LoVo (cell line): ENCODE measurements at regions not wholly inside any gene's neighbourhood (a gene's known extent, or its start where the extent isn't known, plus 50 kb on each side); places are given as distances from the start of the nearest gene placed in this dataset.
"Not testable (repeated sequence)": the region's sequence is repeated elsewhere in the genome, so short reads cannot be mapped to it uniquely, and the experiment has no call there.

Source experiments
- DNase-seq: peaks from one replicate; pipeline ENCODE4 v3.0.0-alpha.2; 2016; ENCODE audit warnings: low spot score

DNA sequence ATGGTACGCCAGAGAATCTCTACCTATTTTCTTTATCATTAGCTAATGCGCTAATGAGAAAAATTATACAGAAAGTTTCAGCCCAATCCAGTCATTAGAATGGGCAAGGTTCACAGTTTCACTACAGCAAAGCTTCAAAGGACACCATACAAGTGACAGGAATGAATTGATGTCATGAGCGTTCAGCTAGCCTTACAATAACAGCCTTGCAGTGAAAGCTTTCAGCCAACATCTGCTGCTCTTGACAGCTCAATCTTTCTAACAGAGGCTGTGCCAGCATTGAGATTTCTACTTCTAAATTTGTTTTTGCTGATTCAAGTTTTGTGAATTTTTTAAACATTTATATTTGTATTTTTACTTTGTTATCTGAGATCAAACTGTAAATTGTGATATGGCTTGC, 302.4 kb upstream of the FAM174A start:
- DNase-seq: no peak

DNA sequence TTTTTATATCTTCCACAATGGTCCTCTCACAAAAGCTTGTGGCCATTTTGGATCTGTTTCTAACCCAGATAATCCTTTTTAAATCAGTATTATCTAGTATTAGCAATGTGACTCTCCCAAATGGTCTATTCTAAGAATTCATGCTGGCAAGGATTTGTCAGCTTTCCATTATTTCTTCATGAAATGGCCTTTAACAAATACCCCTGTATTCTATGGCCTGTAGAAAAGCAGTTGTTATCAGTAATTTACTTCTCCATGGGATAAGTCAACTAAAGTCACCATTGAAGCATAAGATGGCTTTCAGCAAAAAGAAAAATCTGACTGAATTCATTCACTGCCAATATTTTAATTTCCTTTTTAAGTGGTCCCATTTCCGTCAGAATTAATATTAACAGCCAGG, 346.4 kb upstream of the FAM174A start:
- no peak for DNase-seq

DNA sequence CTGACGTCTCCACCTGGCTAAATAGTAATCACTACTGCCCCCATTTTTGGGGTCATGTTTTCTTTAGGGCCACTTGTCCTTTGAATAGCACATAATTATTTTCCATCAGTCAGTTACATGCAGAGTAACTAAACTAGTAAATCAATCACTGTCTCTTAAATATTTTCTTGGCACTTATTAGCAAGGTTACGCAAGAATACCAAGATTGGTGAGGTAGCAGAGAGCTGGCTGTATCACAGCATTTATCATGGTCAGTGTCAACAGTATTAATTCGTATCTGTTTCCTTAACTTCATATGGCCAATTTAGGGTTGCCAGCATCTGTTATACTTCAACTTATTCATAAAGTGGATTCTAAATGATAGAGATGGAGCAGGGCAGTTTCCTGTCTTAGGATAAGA, 346.8 kb upstream of the FAM174A start:
- no peak for DNase-seq

DNA sequence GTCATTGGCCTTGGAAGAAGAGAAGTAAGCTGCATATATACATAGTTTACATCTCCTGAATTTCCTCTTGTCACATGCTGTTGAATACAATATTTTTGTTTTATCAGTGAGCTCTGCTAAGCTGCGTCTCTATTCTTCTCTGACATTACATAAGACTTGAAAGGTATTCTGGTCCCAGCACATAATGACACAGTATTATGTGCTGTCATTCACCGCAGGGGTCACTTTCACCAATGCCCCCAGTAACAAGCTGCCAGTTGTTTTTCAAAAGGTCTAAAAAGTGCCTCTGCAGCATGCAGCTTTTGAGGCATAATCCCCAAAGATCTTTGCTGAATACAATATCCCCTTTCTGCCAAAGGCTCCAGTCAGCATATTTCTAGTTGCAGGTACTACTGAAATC, 349.0 kb upstream of the FAM174A start:
- DNase-seq: no peak

DNA sequence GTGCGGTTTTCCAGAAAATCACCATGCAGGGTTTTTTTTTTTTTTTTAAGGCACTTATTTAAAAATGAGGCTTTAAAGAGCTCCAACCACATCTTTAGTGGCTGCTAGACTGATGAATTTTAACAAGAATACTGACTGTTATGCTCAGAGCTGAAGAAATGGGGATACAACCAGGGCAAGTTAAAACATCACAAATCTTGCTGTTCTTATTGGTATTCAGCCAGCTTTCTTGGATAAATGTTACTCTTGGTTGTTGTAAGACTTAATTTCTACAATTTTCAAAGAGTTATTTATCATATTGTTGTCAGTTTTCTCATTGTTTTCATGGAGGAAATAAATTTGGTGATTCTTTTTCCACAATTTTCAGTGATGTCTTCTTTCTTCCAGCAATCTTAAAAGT, 352.8 kb upstream of the FAM174A start:
- no peak for DNase-seq

DNA sequence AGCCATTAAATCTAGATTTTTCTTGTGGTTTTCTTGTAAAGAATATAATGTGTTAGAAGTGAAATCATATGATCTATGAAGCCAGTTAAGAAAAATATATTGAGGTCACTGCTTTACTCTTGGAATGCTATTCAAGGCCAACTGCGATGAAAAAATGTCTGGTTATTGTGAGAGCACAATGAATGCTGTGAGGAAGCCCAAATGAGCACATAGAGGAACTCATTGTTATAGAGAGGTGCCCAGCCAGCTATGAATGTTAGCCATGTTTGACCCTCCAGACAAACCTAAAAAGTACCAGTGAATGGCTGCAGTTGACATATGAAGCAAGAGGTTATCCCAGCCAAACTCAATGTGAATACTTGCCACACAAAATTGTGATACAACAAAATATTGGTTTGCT, 359.8 kb upstream of the FAM174A start:
- no peak for DNase-seq

DNA sequence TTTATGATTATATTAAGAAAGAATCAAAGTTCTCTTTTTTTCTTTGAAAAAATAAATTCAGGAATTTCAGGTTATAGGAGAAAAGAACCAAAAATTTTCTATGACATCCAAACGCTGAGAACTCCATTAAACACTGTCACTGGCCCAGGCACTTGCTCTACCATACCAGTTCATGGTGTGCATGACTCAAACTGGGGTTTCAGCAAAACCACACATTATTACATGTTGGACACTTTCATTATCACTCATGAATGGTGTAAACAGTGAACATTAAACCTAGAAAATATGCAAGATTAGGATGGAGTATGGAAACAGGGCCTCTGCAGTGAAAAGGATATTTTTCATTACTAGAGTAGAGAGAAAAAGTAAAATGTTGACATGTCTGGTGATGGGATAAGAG, 369.9 kb upstream of the FAM174A start:
- DNase-seq: no peak

DNA sequence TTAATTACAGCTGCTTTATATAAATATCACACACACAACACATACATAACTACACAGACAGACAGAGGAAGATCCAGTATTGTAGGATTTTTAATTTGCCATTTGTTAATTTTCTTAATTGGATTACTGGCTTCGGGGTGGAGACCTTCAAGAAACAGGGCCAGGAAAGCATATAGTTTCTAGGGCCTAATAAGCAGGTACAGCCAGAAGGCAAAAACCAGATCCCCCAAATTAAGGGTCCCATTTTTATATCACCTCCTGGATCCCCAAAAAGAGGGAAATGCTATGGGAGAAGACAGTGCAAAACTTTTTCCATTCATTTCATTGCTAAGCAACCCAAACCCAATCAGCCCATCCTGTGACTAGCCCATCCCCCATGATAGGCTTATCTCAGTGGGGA, 373.3 kb upstream of the FAM174A start:
- DNase-seq: no peak

DNA sequence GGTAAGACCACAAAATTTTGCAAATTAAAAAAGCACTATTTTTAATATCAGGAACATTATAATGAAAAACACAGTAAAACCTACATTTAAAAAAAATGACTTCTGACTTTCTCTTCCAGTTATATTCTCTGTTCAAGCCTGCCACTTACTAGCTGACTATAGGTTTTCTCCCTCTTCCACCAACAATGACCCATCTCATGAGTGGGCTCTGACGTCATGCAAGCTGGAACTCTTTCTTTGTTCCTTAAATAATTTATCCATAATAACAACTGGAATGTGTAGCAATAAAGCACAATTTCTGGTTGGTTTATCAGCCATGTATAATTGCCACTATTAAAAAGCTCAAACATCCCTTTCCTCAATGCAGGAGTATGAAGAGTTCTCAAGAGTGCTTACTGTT, 378.1 kb upstream of the FAM174A start:
- no peak for DNase-seq

DNA sequence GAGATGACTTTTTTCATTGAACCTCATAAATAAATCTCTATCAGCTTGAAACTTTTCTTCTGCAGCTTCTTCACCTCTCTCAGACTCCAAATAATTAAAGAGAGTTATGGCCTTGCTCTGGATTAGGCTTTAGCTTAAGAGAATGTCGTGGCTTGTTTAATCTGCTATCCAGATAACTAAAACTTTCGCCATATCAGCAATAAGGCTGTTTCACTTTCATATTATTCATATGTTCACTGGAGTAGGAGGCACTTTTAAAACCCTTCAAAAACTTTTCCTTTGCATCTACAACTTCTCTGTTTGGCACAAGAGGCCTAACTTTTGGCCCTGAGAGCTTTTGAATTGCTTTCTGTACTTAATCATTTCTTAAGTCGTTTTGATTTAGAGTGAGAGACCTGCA, 386.9 kb upstream of the FAM174A start:
- DNase-seq: no peak

DNA sequence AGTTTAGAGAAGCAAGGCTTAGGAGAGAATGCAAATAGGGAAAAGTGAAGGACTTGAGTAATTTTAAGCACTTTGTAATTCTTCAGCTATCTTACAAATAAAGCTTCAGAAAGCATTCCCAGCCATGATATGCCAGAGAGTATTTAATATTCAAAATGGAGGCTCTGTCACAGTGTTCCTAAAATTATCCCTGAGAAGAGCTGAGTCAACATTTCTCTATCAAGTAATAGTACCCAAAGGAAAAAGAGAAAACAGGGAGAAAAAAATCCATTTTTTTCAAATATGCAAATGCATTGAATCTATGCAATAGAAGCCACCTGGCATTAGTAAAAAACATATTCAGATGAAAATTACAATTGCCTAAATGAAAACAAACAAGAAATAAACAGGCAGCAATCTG, 392.6 kb upstream of the FAM174A start:
- no peak for DNase-seq

DNA sequence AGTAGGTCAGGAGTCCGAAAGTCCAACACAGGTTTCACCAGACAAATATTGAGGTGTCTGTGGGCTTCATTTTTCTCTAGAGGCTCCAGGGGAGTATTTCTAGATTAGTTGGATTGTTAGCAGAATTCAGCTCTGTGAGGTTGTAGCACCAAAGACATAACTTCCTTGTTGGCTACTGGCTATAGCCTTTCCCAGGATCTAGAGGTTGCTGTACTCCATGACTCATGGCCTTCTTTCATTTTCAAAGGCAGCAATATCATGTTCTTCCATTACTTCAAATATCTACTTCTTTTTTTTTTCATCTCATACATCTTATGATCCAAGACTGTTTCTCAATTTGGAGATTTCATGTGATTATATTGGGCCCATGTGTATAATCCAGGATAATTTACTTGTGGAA, 404.0 kb upstream of the FAM174A start:
- no peak for DNase-seq

DNA sequence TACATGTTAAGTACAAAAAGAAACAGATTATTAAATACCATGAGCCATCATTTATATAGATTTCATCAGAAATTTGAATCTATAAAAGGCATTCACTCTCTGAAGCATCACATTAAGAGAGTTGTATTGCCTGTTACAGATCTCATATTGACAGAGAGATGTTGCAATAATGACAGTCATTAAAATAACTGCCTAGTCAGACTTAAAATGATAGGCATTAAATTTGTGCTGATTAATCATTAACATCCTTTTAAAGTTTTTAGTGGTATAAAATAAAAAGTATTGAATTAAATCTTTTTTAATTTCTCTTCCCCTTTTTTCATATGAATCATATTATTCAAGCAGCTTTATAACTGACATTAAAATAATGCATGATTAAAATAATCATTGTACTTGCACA, 404.9 kb upstream of the FAM174A start:
- no peak for DNase-seq

DNA sequence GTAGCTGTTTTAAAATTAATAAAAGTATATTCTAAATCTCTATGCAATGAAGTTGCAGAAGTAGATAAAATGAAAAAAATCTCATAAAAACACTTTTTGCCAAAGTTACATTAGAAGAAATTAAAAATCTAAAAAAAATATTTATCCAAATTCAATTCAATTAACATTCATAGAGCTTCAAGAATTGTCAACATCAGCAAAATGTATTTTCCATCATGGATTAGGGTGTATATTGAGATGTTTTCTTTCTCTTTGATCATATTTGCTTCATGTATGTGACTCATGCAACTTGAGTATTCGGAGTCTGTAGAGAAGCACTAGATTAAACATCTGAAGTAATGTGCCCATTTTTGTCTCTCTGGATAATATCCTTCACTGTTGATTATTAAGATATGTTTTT, 415.3 kb upstream of the FAM174A start:
- no peak for DNase-seq

DNA sequence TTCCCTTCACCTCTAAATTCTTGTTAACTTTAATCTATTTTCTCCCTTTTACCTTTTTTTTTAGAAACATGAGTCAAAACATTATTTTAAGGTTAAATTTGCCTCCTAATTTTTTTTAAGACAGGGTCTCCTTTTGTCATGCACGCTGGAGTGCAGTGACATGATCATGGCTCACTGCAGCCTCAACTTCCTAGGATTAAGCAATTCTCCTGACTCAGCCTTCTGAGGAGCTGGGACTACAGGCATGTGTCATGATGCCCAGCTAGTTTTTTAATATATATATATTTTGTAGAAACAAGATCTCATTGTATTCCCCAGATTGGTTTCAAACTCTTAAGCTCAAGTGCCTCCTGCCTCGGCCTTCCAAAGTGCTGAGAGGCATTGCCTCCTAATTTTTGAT, 424.7 kb upstream of the FAM174A start:
- no peak for DNase-seq

DNA sequence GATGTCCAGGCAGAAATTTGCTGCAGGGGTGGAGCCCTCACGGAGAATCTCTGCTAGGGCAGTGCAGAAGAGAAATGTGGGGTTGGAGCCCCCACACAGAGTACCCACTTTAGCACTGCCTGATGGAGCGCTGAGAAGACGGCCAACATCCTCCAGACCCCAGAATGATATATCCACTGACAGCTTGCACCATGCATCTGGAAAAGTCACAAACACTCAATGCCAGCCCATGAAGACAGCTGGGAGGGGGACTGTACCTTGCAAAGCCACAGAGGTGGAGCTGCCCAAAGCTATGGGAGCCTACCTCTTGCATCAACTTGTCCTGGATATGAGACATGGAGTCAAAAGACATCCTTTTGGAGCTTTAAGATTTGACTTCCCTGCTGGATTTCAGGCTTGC, 426.3 kb upstream of the FAM174A start:
- DNase-seq: no peak

DNA sequence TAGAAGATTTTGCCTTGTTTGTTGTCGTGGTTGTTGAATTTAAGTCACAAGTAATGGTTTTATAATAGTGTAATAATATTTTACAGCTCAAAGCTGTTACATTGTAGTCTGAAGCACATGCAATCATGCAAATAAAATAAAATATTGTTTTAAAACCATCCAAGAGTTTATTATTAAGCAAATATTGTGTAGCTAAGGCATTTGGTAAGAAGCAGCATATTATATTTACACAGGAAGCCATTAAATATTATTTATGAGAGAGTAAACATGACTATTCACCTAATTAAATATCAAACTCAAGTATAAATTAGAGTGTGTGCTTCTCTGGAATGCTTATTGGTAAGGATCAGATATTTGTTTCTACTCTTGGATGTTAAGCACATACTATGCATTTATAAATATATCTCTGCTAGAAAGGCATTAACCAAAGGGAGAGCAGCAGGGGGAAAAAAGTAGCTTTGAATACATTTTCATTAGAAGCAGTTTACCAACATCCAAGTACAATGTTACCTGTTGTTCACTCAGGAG, 431.5 kb upstream of the FAM174A start:
- not testable (repeated sequence) for DNase-seq

DNA sequence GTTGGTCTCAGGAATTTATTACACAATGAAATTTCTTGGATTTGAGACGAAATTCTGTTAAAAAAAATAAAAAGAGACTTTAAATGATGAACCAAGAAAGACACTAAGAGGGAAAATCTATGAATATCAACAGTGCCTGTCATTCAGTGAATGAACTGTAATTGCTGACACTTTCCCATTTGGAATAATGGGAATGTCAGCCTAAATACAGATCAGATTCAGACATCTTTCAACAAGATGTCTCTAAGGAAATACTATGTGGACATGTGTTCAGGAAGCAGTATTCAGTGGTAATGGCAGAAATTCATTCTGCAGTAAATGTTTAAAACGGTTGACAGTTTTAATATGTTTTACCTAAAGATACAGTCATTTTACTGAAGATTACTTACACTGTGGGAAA, 433.7 kb upstream of the FAM174A start:
- DNase-seq: not testable (repeated sequence)

DNA sequence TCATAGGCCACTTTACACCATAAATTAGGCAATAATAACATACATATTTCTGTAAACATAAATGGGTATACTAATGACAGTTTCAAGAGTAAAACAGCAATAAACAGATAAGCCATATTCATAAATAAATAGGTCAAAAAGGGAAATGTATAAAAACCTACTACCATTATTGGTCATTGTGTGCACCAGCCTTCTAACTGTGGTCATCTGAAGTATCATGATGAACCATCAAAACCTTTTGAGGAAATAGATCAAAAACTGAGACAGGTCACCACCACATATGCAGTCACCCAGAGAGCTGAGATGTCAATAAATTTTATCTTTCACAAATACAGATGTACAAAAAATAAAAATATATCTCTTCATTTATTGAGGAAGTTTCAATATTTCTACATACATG, 438.8 kb upstream of the FAM174A start:
- not testable (repeated sequence) for DNase-seq

DNA sequence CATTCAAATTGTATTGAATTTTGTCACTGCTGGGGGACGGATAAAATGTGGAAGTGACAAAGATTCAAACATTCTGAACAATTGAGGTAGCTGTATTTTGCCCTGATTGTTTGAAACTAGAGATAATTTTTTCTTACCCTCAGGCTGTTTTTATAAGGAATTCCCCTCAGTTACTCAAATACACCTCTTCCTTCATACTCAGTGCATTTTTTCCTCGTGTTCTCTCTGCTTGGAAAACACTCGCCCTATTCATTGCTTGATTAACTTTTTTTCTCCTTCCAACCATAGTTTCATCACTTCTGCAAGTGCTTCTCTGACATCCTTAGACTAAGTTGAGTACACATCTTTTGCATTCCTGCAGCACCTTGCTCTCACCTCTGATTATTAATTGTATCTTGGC, 454.5 kb upstream of the FAM174A start:
- not testable (repeated sequence) for DNase-seq

DNA sequence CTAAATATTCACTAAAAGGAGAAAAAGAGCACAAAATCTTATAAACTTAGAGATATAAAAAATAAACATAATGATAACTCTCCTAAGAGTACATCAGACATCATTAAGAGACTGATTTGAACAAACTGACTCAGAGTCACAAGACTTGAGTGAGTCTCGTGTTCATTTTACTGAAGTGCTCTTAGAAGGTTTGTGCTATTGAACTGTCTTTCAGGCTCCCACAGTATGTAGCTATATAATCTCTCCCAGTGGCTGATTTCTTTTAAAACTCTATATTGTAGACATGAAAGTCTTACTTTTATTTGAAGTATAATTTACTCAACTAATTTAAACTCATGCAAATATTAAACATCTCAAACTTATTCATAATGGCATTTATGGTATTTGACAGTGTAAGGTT, 456.0 kb upstream of the FAM174A start:
- not testable (repeated sequence) for DNase-seq

DNA sequence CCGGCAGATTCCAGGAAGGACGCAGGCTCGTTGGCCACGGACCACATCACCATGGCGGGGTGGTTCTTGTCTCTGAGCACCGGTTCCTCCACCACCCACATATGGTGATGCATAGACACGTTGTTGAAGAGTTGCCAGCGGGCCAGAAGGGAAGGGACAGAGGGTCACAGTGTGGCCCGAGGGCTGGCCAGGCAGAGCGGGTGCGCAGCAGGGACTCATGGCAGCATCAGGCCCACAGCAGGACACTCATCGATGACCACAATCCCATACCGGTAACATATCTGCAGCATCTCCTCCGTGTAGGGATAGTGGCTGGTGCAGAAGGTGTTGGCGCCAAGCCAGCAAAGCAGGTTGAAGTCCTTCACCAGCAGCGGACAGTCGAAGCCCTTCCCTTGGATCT, 469.2 kb upstream of the FAM174A start:
- not testable (repeated sequence) for DNase-seq

DNA sequence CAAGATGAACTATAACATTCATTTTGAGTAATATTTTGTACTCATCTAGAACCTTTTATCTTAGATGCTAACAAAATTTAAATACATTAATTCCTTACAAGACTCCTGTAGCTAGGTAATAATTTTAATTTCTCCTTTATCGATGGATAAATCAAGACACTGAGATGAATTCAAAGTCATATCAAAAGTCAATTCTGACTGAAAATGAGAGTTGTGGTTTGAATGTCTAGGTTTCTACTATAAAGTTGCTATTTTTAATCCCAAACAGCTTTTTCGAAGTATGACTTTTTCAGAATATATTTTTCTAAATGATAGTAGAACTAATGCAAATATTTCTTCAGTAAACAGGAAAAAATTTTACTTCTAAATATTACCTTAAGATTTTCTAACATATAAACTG, 491.7 kb upstream of the FAM174A start:
- no peak for DNase-seq

DNA sequence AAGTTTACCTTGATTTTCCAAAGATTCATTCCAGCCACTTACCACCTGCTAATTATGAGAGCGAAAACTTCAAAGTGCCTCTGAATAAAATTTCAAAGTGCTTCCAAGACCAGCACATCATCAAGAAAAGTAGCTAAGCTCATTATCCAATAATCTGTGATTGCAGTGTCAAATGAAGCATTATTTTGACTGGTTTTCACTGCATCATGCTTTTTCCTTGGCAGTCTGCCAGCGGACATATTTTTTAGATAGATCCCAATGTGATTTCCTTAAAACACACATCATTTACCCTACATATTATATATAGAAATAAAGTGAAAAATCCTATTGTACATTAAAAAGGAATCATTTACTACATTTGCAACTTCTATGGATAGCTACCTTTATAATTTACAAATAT, 508.6 kb upstream of the FAM174A start:
- DNase-seq: no peak

DNA sequence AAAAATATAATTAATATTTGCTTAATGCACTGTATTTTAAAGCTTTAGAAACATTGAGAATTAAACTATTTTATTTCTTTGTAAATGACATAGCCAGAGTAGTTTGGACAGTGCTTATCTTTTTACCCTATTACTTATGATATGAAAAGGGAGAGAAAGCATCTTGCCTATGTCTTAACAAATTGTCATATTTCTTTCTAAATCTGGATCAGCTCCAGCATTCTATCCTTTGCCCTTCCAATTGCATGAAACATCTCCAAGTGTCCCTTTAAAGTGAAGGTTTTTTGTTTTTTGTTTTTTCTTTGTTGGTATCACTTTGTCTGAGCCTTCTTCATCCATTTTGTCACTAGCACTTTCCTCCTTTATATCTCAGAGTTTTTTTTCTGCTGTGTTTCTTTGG, 511.6 kb upstream of the FAM174A start:
- DNase-seq: no peak
